ENCODE measurements at regions not wholly inside any gene's neighbourhood (a gene's known extent, or its start where the extent isn't known, plus 50 kb on each side); places are given as distances from the start of the nearest gene placed in this dataset.

- Histone ChIP-seq H3K27me3 (ENCODE audit: control insufficient read depth, insufficient read depth, low read length) (no peaks in the 10 kb centered on the region), H3K36me3 (ENCODE audit: control insufficient read depth, insufficient read depth, low read length) (no peaks in the 10 kb centered on the region), H3K4me3 (ENCODE audit: low read depth, low read length) (no peak overlapping the region)
- no peak for DNase-seq (ENCODE audit: low read depth)
- no peak for TF ChIP-seq CTCF (IDR thresholded peaks at IDR 0.05; ENCODE audit: insufficient read depth, low read length, poor library complexity, severe bottlenecking)
Measured at GRCh38 chr4:98779088-98779487, 120.7 kb upstream of the TSPAN5 start.

GRCh38 chr4:98778206-98778605, 119.8 kb upstream of the TSPAN5 start:
- no peak overlapping the region for H3K4me3 ChIP-seq (ENCODE audit: low read depth, low read length)
- peak; percentile 7 for DNase-seq (ENCODE audit: low read depth)
- no peaks in the 10 kb centered on the region for H3K36me3 ChIP-seq (ENCODE audit: control insufficient read depth, insufficient read depth, low read length)
- no peak for TF ChIP-seq CTCF (IDR thresholded peaks at IDR 0.05; ENCODE audit: insufficient read depth, low read length, poor library complexity, severe bottlenecking)
- H3K27me3 ChIP-seq (ENCODE audit: control insufficient read depth, insufficient read depth, low read length): no peaks in the 10 kb centered on the region

- DNase-seq (ENCODE audit: low read depth): no peak
- Histone ChIP-seq H3K27me3 (ENCODE audit: control insufficient read depth, insufficient read depth, low read length) (no peaks in the 10 kb centered on the region), H3K4me3 (ENCODE audit: low read depth, low read length) (no peak overlapping the region), H3K36me3 (ENCODE audit: control insufficient read depth, insufficient read depth, low read length) (no peaks in the 10 kb centered on the region)
- no peak for TF ChIP-seq CTCF (IDR thresholded peaks at IDR 0.05; ENCODE audit: insufficient read depth, low read length, poor library complexity, severe bottlenecking)
Measured at GRCh38 chr4:98775672-98776071, 117.3 kb upstream of the TSPAN5 start.

- DNase-seq (ENCODE audit: low read depth): no peak
- no peaks in the 10 kb centered on the region for H3K36me3 ChIP-seq (ENCODE audit: control insufficient read depth, insufficient read depth, low read length)
- no peak for TF ChIP-seq CTCF (IDR thresholded peaks at IDR 0.05; ENCODE audit: insufficient read depth, low read length, poor library complexity, severe bottlenecking)
- no peaks in the 10 kb centered on the region for H3K27me3 ChIP-seq (ENCODE audit: control insufficient read depth, insufficient read depth, low read length)
- no peak overlapping the region for H3K4me3 ChIP-seq (ENCODE audit: low read depth, low read length)
Measured at GRCh38 chr4:98773638-98774037, 115.2 kb upstream of the TSPAN5 start.

GRCh38 chr4:98771959-98772632, 113.7 kb upstream of the TSPAN5 start:
- no peak for DNase-seq (ENCODE audit: low read depth)
- TF ChIP-seq CTCF (IDR thresholded peaks at IDR 0.05; ENCODE audit: insufficient read depth, low read length, poor library complexity, severe bottlenecking): no peak

GRCh38 chr4:98765771-98766170, 107.4 kb upstream of the TSPAN5 start:
- Histone ChIP-seq H3K4me3 (ENCODE audit: low read depth, low read length) (no peak overlapping the region), H3K36me3 (ENCODE audit: control insufficient read depth, insufficient read depth, low read length) (no peaks in the 10 kb centered on the region), H3K27me3 (ENCODE audit: control insufficient read depth, insufficient read depth, low read length) (no peaks in the 10 kb centered on the region)
- DNase-seq (ENCODE audit: low read depth): no peak
- no peak for TF ChIP-seq CTCF (IDR thresholded peaks at IDR 0.05; ENCODE audit: insufficient read depth, low read length, poor library complexity, severe bottlenecking)

More at GRCh38 chr4:98771959-98772632, 113.7 kb upstream of the TSPAN5 start:
- Histone ChIP-seq H3K4me3 (ENCODE audit: low read depth, low read length) (no peak overlapping the region), H3K36me3 (ENCODE audit: control insufficient read depth, insufficient read depth, low read length) (no peaks in the 10 kb centered on the region), H3K27me3 (ENCODE audit: control insufficient read depth, insufficient read depth, low read length) (no peaks in the 10 kb centered on the region)

Measured in kidney epithelial cell (primary cell).